BE2C (cell line): ENCODE measurements at regions not wholly inside any gene's neighbourhood (a gene's known extent, or its start where the extent isn't known, plus 50 kb on each side); places are given as distances from the start of the nearest gene placed in this dataset.

Experiments used
- DNase-seq: peaks from one replicate; pipeline ENCODE4 v3.0.0-alpha.2; 2020
- H3K27me3 ChIP-seq: fragments of 250-450 bp; sonication (Bioruptor Pico); 2 replicates; pipeline ENCODE4 v1.5.1; 2020; ENCODE audit warnings: mild to moderate bottlenecking
- H3K36me3 ChIP-seq: fragments of 250-450 bp; sonication (Bioruptor Pico); 2 replicates; pipeline ENCODE4 v1.5.1; 2020; ENCODE audit warnings: mild to moderate bottlenecking
- H3K4me1 ChIP-seq: fragments of 250-450 bp; sonication (Bioruptor Pico); 2 replicates; pipeline ENCODE4 v1.5.1; 2020
- H3K4me3 ChIP-seq: 2 replicates; pipeline ENCODE4 v1.5.1; 2011; ENCODE audit warnings: low read depth, low read length
- H3K9me3 ChIP-seq: fragments of 250-450 bp; sonication (Bioruptor Pico); 2 replicates; pipeline ENCODE4 v1.5.1; 2020
- CTCF ChIP-seq: IDR thresholded peaks from 2 replicates; pipeline ENCODE4 v1.5.1; 2012; ENCODE audit warnings: mild to moderate bottlenecking, low read depth, low read length

DNA sequence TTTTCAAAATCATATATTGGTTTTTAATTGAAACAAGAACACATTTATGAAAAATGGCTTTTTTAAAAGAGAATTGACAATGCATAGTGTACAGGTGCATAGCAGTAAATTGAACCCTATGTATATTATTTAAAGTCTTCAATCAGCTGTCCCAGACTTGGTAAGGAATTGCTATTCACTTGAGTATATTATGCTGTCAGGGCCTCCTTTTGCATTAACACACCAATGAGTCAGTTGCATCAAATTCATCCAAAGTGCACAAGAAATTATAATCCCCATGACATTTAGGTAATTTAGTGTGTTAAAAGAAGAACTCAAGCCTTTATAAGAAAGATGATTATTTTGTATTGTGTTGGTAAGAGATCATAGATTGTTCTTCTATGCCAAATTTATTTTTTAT, 748.8 kb upstream of the RIOK2 start:
- no peaks in the 10 kb centered on the region for H3K4me1 ChIP-seq
- H3K27me3 ChIP-seq = no peaks in the 10 kb centered on the region
- no peak overlapping the region for H3K4me3 ChIP-seq
- TF ChIP-seq CTCF = no peak
- DNase-seq = no peak
- H3K9me3 ChIP-seq = no peaks in the 10 kb centered on the region
- no peaks in the 10 kb centered on the region for H3K36me3 ChIP-seq

GRCh38 chr5:97936231-97936630, 753.2 kb upstream of the RIOK2 start:
- Histone ChIP-seq H3K4me3 (no peak overlapping the region), H3K36me3 (no peaks in the 10 kb centered on the region), H3K9me3 (no peaks in the 10 kb centered on the region; the same call in 1 of the 2 replicates), H3K27me3 (no peaks in the 10 kb centered on the region), H3K4me1 (no peaks in the 10 kb centered on the region)
- no peak for DNase-seq
- no peak for TF ChIP-seq CTCF

DNA sequence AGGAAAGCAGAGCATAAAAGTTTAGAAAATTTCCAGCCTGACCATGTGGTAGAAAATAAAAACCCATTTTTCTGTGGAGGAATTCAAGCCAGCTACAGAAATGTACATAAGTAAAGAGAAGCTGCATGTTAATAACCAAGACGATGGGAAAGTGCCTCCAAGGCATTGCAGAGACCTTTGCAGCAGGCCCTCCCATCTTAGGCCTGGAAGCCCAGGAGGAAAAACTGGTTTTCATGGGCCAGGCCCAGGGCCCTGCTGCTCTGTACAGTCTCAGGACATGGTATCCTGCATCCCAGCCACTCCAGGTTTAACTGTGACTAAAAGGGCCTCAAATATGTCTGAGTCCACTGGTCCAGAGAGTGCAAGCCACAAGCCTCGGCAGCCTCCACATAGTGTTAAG, 754.8 kb upstream of the RIOK2 start:
- Histone ChIP-seq H3K9me3 (no peaks in the 10 kb centered on the region; the same call in 1 of the 2 replicates), H3K4me1 (no peaks in the 10 kb centered on the region), H3K27me3 (no peaks in the 10 kb centered on the region), H3K36me3 (no peaks in the 10 kb centered on the region), H3K4me3 (no peak overlapping the region)
- no peak for DNase-seq
- TF ChIP-seq CTCF = no peak

DNA sequence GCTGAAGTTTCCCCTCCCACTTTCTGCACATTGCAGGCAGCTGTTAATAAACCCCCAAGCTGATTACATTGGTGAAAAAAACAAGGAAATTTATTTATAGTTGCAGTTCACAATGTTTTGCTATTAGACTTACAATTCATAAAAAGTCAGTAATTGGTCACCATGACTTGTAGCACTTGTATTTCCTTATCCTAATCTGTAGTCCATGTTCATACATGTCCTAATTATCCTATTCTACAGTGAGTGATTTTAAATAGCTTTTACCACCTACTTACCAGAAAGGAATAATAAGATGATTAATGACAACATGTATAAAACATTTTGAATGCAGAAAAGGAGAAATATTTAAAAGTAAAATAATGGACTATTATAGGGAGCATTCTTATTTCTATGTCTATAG, 760.0 kb upstream of the RIOK2 start:
- TF ChIP-seq CTCF = no peak
- Histone ChIP-seq H3K36me3 (no peaks in the 10 kb centered on the region), H3K27me3 (no peaks in the 10 kb centered on the region), H3K9me3 (no peaks in the 10 kb centered on the region), H3K4me1 (no peaks in the 10 kb centered on the region), H3K4me3 (no peak overlapping the region)
- DNase-seq = no peak

GRCh38 chr5:97951139-97951538, 768.1 kb upstream of the RIOK2 start:
- H3K36me3 ChIP-seq = no peaks in the 10 kb centered on the region
- H3K27me3 ChIP-seq = no peaks in the 10 kb centered on the region
- TF ChIP-seq CTCF = no peak
- peaks cover 3% of the 10 kb centered on the region for H3K9me3 ChIP-seq
- no peaks in the 10 kb centered on the region for H3K4me1 ChIP-seq
- H3K4me3 ChIP-seq = no peak overlapping the region
- DNase-seq = no peak

DNA sequence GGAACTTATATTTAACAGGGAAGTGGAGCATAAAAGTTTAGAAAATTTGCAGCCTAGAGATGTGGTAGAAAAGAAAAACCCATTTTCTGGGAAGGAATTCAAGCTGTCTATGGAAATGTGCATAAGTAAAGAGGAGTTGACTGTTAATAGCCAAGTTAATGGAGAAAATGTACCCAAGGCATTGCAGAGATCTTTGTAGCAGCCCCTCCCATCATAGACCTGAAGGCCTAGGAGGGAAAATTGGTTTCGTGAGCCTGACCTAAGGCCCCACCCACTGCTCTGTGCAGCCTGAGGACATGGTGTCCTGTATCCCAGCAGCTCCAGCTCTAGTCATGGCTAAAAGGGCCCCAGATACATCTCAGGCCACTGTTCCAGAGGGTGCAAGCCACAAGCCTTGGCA, 772.4 kb upstream of the RIOK2 start:
- Histone ChIP-seq H3K36me3 (no peaks in the 10 kb centered on the region), H3K4me1 (no peaks in the 10 kb centered on the region), H3K4me3 (no peak overlapping the region), H3K9me3 (peaks cover 3% of the 10 kb centered on the region), H3K27me3 (no peaks in the 10 kb centered on the region)
- DNase-seq = no peak
- no peak for TF ChIP-seq CTCF
